ENCODE measurements at regions not wholly inside any gene's neighbourhood (a gene's known extent, or its start where the extent isn't known, plus 50 kb on each side); places are given as distances from the start of the nearest gene placed in this dataset.
"Not testable (repeated sequence)": the region's sequence is repeated elsewhere in the genome, so short reads cannot be mapped to it uniquely, and the experiment has no call there.

- no peak overlapping the region for H3K4me3 Mint-ChIP-seq (ENCODE audit: low read depth)
- DNase-seq (ENCODE audit: low spot score, unreplicated experiment) = no peak
- no peak overlapping the region for H3K27ac Mint-ChIP-seq
- peaks cover 15% of the 10 kb centered on the region for H3K9me3 Mint-ChIP-seq (ENCODE audit: low read depth)
- H3K36me3 Mint-ChIP-seq (ENCODE audit: insufficient read depth) = peaks cover 4% of the 10 kb centered on the region
- TF ChIP-seq CTCF (IDR thresholded peaks at IDR 0.05; ENCODE audit: unreplicated experiment) = no peak
- peaks cover 9% of the 10 kb centered on the region for H3K4me1 Mint-ChIP-seq (ENCODE audit: low read depth)
- peaks cover 6% of the 10 kb centered on the region for H3K27me3 Mint-ChIP-seq
Measured at GRCh38 chr12:104906695-104907094, 51.4 kb downstream of the SLC41A2 start.

- not testable (repeated sequence) for H3K4me3 Mint-ChIP-seq (ENCODE audit: low read depth); H3K4me1 Mint-ChIP-seq (ENCODE audit: low read depth); DNase-seq (ENCODE audit: low spot score, unreplicated experiment); H3K27ac Mint-ChIP-seq; H3K36me3 Mint-ChIP-seq (ENCODE audit: insufficient read depth); H3K27me3 Mint-ChIP-seq
- H3K9me3 Mint-ChIP-seq (ENCODE audit: low read depth) = peaks cover 15% of the 10 kb centered on the region
Measured at GRCh38 chr12:104905446-104905845, 52.6 kb downstream of the SLC41A2 start.

- Mint-ChIP-seq H3K36me3 (ENCODE audit: insufficient read depth) (peaks cover 4% of the 10 kb centered on the region), H3K27ac (no peak overlapping the region), H3K4me3 (ENCODE audit: low read depth) (no peak overlapping the region), H3K27me3 (peaks cover 6% of the 10 kb centered on the region), H3K4me1 (ENCODE audit: low read depth) (peaks cover 9% of the 10 kb centered on the region), H3K9me3 (ENCODE audit: low read depth) (peaks cover 15% of the 10 kb centered on the region)
- no peak for TF ChIP-seq CTCF (IDR thresholded peaks at IDR 0.05; ENCODE audit: unreplicated experiment)
- no peak for DNase-seq (ENCODE audit: low spot score, unreplicated experiment)
Measured at GRCh38 chr12:104903648-104904423, 54.3 kb downstream of the SLC41A2 start.

- DNase-seq (ENCODE audit: low spot score, unreplicated experiment) = no peak
- H3K27me3 Mint-ChIP-seq = peaks cover 6% of the 10 kb centered on the region
- H3K36me3 Mint-ChIP-seq (ENCODE audit: insufficient read depth) = peaks cover 5% of the 10 kb centered on the region
- peaks cover 18% of the 10 kb centered on the region for H3K9me3 Mint-ChIP-seq (ENCODE audit: low read depth)
- no peak for TF ChIP-seq CTCF (IDR thresholded peaks at IDR 0.05; ENCODE audit: unreplicated experiment)
- H3K27ac Mint-ChIP-seq = no peak overlapping the region
- H3K4me1 Mint-ChIP-seq (ENCODE audit: low read depth) = peaks cover 9% of the 10 kb centered on the region
- no peak overlapping the region for H3K4me3 Mint-ChIP-seq (ENCODE audit: low read depth)
Measured at GRCh38 chr12:104902125-104902524, 56.0 kb downstream of the SLC41A2 start.

- Mint-ChIP-seq H3K4me1 (ENCODE audit: low read depth) (peaks cover 12% of the 10 kb centered on the region), H3K36me3 (ENCODE audit: insufficient read depth) (peaks cover 2% of the 10 kb centered on the region), H3K4me3 (ENCODE audit: low read depth) (no peak overlapping the region), H3K27me3 (peaks cover 8% of the 10 kb centered on the region), H3K27ac (no peak overlapping the region), H3K9me3 (ENCODE audit: low read depth) (peaks cover 19% of the 10 kb centered on the region)
- no peak for DNase-seq (ENCODE audit: low spot score, unreplicated experiment)
- no peak for TF ChIP-seq CTCF (IDR thresholded peaks at IDR 0.05; ENCODE audit: unreplicated experiment)
Measured at GRCh38 chr12:104896710-104897109, 61.4 kb downstream of the SLC41A2 start.

GRCh38 chr12:104896146-104896545, 61.9 kb downstream of the SLC41A2 start:
- DNase-seq (ENCODE audit: low spot score, unreplicated experiment) = no peak
- Mint-ChIP-seq H3K27ac (no peak overlapping the region), H3K4me1 (ENCODE audit: low read depth) (peaks cover 12% of the 10 kb centered on the region), H3K4me3 (ENCODE audit: low read depth) (no peak overlapping the region), H3K27me3 (peaks cover 8% of the 10 kb centered on the region), H3K36me3 (ENCODE audit: insufficient read depth) (peaks cover 3% of the 10 kb centered on the region), H3K9me3 (ENCODE audit: low read depth) (peaks cover 22% of the 10 kb centered on the region)
- no peak for TF ChIP-seq CTCF (IDR thresholded peaks at IDR 0.05; ENCODE audit: unreplicated experiment)
